OCI-LY7 (cell line): ENCODE measurements at regions not wholly inside any gene's neighbourhood (a gene's known extent, or its start where the extent isn't known, plus 50 kb on each side); places are given as distances from the start of the nearest gene placed in this dataset.

Experiments used
- CTCF ChIP-seq: fragments of 200-600 bp; sonication (generic); conservative IDR thresholded peaks from 2 replicates; pipeline ENCODE4 v1.5.1; 2014; ENCODE audit warnings: mild to moderate bottlenecking, antibody characterized with exemption, low read length, moderate library complexity, mixed read lengths
- EZH2phosphoT487 ChIP-seq: fragments of 200-600 bp; sonication (generic); IDR thresholded peaks from 2 replicates; pipeline ENCODE4 v1.6.1; 2018; ENCODE audit warnings: low read depth, borderline replicate concordance, mild to moderate bottlenecking, mixed run types, antibody characterized with exemption, low read length, moderate library complexity, mixed read lengths

DNA sequence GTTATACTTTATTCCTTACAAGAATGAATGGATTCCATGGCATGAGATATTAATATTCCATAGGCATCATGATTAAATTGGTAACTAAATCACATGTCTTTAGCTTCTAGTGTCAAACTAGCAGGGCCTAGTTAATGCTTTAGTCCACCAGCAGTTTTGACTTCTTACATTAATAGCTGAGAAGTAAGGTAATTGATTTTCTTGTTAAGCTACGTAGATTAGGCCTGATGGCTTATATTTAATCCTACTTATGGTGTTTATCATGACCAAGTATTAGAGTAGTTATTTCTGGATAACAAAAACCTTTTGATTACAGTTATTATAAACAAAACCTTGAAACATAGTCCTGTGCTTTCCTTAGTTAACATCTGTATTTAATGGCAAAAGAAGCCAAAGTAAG lies 184.5 kb downstream of the TANC2 start:
- TF ChIP-seq CTCF = no peak
- TF ChIP-seq EZH2phosphoT487 = no peak
